ENCODE measurements at regions not wholly inside any gene's neighbourhood (a gene's known extent, or its start where the extent isn't known, plus 50 kb on each side); places are given as distances from the start of the nearest gene placed in this dataset.

DNA sequence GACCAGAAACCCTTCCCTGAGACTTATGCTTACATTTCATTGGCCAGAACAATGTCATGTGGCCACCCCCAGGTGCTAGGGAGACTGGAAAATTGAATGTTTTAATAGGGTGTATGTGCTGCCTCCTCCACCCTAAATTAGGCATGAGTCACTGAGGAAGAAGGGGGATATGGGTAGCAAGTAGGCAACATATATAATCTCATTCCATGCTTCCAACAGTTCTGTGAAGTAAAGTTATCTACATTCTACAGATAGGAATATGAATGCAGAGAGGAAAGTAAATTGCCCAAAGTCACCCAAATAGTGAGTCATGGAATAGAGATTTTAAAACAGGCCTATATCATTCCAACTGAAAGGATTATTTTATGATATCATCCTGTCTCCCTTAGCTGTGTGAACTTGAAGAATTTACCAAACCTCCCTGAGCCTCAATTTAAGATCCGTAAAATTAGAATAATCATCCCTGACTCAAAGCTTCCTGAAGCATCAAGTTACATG, 168.6 kb upstream of the FGGY start:
- TF ChIP-seq, protein P1, sequence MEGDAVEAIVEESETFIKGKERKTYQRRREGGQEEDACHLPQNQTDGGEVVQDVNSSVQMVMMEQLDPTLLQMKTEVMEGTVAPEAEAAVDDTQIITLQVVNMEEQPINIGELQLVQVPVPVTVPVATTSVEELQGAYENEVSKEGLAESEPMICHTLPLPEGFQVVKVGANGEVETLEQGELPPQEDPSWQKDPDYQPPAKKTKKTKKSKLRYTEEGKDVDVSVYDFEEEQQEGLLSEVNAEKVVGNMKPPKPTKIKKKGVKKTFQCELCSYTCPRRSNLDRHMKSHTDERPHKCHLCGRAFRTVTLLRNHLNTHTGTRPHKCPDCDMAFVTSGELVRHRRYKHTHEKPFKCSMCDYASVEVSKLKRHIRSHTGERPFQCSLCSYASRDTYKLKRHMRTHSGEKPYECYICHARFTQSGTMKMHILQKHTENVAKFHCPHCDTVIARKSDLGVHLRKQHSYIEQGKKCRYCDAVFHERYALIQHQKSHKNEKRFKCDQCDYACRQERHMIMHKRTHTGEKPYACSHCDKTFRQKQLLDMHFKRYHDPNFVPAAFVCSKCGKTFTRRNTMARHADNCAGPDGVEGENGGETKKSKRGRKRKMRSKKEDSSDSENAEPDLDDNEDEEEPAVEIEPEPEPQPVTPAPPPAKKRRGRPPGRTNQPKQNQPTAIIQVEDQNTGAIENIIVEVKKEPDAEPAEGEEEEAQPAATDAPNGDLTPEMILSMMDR (IDR thresholded peaks at IDR 0.05; ENCODE audit: insufficient read depth, low read depth, low read length): no peak
- no peak for TF ChIP-seq EZH2 (IDR thresholded peaks at IDR 0.05; ENCODE audit: insufficient read depth, low read length)

All from astrocyte (in vitro differentiated cells and primary cell).